GM23338 (cell line): ENCODE measurements at regions not wholly inside any gene's neighbourhood (a gene's known extent, or its start where the extent isn't known, plus 50 kb on each side); places are given as distances from the start of the nearest gene placed in this dataset.

Source experiments
- ATAC-seq: fragments of 200-7000 bp; cut with Tn5 transposase; 3 replicates; pipeline ENCODE4 v1.9.1; 2020
- DNase-seq: peaks from one replicate; pipeline ENCODE4 v3.0.0-alpha.2; 2015; ENCODE audit warnings: low spot score
- H2AFZ ChIP-seq: fragments of 200-600 bp; sonication (generic); 2 replicates; pipeline ENCODE4 v1.8.0; 2016; ENCODE audit warnings: antibody characterized with exemption, mild to moderate bottlenecking, moderate library complexity
- H3F3A ChIP-seq: fragments of 200-600 bp; sonication (generic); replicated peaks from 2 replicates; pipeline ENCODE4 v1.8.0; 2017; ENCODE audit warnings: antibody characterized with exemption, mixed run types, low read depth
- H3K27ac ChIP-seq: fragments of 200-600 bp; sonication (generic); 2 replicates; pipeline ENCODE4 v1.6.1; 2016; ENCODE audit warnings: low read depth
- H3K27me3 ChIP-seq: fragments of 200-600 bp; sonication (generic); 2 replicates; pipeline ENCODE4 v1.8.0; 2016; ENCODE audit warnings: mild to moderate bottlenecking, mixed run types, moderate library complexity; ENCODE audit not compliant: insufficient read depth
- H3K36me3 ChIP-seq: fragments of 200-600 bp; sonication (generic); 2 replicates; pipeline ENCODE4 v1.8.0; 2016; ENCODE audit warnings: mild to moderate bottlenecking; ENCODE audit not compliant: insufficient read depth
- H3K4me1 ChIP-seq: fragments of 200-600 bp; sonication (generic); 2 replicates; pipeline ENCODE4 v1.8.0; 2016; ENCODE audit warnings: mild to moderate bottlenecking, moderate library complexity; ENCODE audit not compliant: insufficient read depth
- H3K4me2 ChIP-seq: fragments of 200-600 bp; sonication (generic); 2 replicates; pipeline ENCODE4 v1.7.1; 2017; ENCODE audit warnings: mixed run types
- H3K4me3 ChIP-seq: fragments of 200-600 bp; sonication (generic); 2 replicates; pipeline ENCODE4 v1.6.1; 2016; ENCODE audit warnings: mixed run types
- H3K79me2 ChIP-seq: fragments of 200-600 bp; sonication (generic); replicated peaks from 2 replicates; pipeline ENCODE4 v1.8.0; 2017; ENCODE audit warnings: mild to moderate bottlenecking; ENCODE audit not compliant: insufficient read depth
- H3K9me2 ChIP-seq: fragments of 200-600 bp; sonication (generic); 2 replicates; pipeline ENCODE4 v1.8.0; 2017; ENCODE audit not compliant: insufficient read depth
- H4K20me1 ChIP-seq: fragments of 200-600 bp; sonication (generic); replicated peaks from 2 replicates; pipeline ENCODE4 v1.8.0; 2017; ENCODE audit warnings: mild to moderate bottlenecking; ENCODE audit not compliant: insufficient read depth
- H3K27ac Mint-ChIP-seq: 2 replicates; pipeline ENCODE4 v1.8.0; 2020; ENCODE audit warnings: inconsistent platforms, mild to moderate bottlenecking, moderate library complexity, mixed read lengths
- H3K27me3 Mint-ChIP-seq: 3 replicates; pipeline ENCODE4 v1.8.0; 2022; ENCODE audit warnings: low read depth, mild to moderate bottlenecking, moderate library complexity, mixed read lengths, inconsistent platforms; ENCODE audit not compliant: insufficient read depth, poor library complexity
- H3K36me3 Mint-ChIP-seq: 3 replicates; pipeline ENCODE4 v1.8.0; 2021; ENCODE audit warnings: low read depth, mild to moderate bottlenecking, inconsistent platforms, moderate library complexity, mixed read lengths
- H3K4me1 Mint-ChIP-seq: 3 replicates; pipeline ENCODE4 v1.8.0; 2020; ENCODE audit warnings: mild to moderate bottlenecking, inconsistent platforms, mixed read lengths
- H3K4me3 Mint-ChIP-seq: 3 replicates; pipeline ENCODE4 v1.8.0; 2021; ENCODE audit warnings: moderate library complexity, mild to moderate bottlenecking, inconsistent platforms, mixed read lengths
- H3K9me3 Mint-ChIP-seq: 3 replicates; pipeline ENCODE4 v1.8.0; 2020; ENCODE audit warnings: moderate library complexity, mild to moderate bottlenecking, inconsistent platforms, mixed read lengths
- CREB1 ChIP-seq: fragments of 250-450 bp; sonication (Bioruptor Pico); IDR thresholded peaks from 2 replicates; pipeline ENCODE4 v1.5.0; 2020; ENCODE audit warnings: low read depth, mild to moderate bottlenecking, moderate library complexity
- ETS1 ChIP-seq: IDR thresholded peaks from 2 replicates; pipeline ENCODE4 v1.6.1; 2016; ENCODE audit warnings: antibody characterized with exemption
- EZH2 ChIP-seq: fragments of 200-600 bp; sonication (generic); IDR thresholded peaks from one replicate; pipeline ENCODE4 v1.8.0; 2017; ENCODE audit warnings: antibody characterized with exemption, mild to moderate bottlenecking, low read depth; ENCODE audit not compliant: unreplicated experiment
- EZH2phosphoT487 ChIP-seq: fragments of 200-600 bp; sonication (generic); IDR thresholded peaks from one replicate; pipeline ENCODE4 v1.8.1; 2018; ENCODE audit warnings: antibody characterized with exemption; ENCODE audit not compliant: unreplicated experiment
- JUNB ChIP-seq: IDR thresholded peaks from one replicate; pipeline ENCODE4 v1.6.1; 2016; ENCODE audit warnings: antibody characterized with exemption; ENCODE audit not compliant: unreplicated experiment
- NANOG ChIP-seq: IDR thresholded peaks from 2 replicates; pipeline ENCODE4 v1.6.1; 2016; ENCODE audit warnings: antibody characterized with exemption, borderline replicate concordance
- POLR2AphosphoS5 ChIP-seq: IDR thresholded peaks from 2 replicates; pipeline ENCODE4 v1.6.1; 2016; ENCODE audit warnings: antibody characterized with exemption, low read depth
- STAT1 ChIP-seq: IDR thresholded peaks from one replicate; pipeline ENCODE4 v1.6.1; 2016; ENCODE audit warnings: antibody characterized with exemption; ENCODE audit not compliant: unreplicated experiment
- ZNF114 ChIP-seq: fragments of 250-450 bp; sonication (Bioruptor Pico); IDR thresholded peaks from 2 replicates; pipeline ENCODE4 v1.5.0; 2020; ENCODE audit warnings: mild to moderate bottlenecking, moderate library complexity
- ZNF331 ChIP-seq: fragments of 250-450 bp; sonication (Bioruptor Pico); IDR thresholded peaks from 2 replicates; pipeline ENCODE4 v1.5.0; 2020; ENCODE audit warnings: low read depth, mild to moderate bottlenecking, moderate library complexity
- TF ChIP-seq, protein P1 (sequence below): IDR thresholded peaks from one replicate; pipeline ENCODE4 v1.6.1; 2018; ENCODE audit warnings: antibody characterized with exemption; ENCODE audit not compliant: unreplicated experiment
- TF ChIP-seq, protein P2 (sequence below), 2 experiments: fragments of 200-600 bp in 1 of 2; sonication (generic) in 1 of 2; conservative IDR thresholded peaks; 2 replicates each; pipeline versions ENCODE4 v1.5.1 to v1.6.1; 2016 to 2017; ENCODE audit warnings: antibody characterized with exemption in 2 of 2, low read depth in 2 of 2, mild to moderate bottlenecking in 2 of 2, moderate library complexity in 1 of 2
- TF ChIP-seq, protein P3 (sequence below): fragments of 250-450 bp; sonication (Bioruptor Pico); IDR thresholded peaks from 2 replicates; pipeline ENCODE4 v1.5.0; 2020; ENCODE audit warnings: mild to moderate bottlenecking, moderate library complexity

DNA sequence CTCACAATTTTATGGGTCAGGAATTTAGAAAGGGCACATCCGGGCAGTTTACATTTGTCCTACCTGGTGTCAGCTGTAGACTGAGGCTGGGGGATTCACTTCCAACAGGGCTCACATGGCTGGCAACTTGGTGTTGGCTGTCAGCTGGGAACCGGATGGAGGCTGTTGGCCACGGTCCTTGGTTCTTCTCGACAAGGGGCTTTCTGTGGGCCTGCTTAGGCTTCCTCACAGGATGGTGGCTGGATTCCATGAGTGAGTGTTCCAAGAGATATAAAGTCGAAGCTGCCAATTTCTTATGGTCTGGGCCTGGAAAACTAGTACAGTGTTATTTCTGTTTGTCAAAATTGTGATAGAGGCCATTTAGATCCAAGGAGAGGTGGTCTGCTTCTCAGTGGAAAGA, 127.9 kb downstream of the PTCSC3 start:
- H3K36me3 ChIP-seq = no peaks in the 10 kb centered on the region
- H3K79me2 ChIP-seq = no peaks in the 10 kb centered on the region
- TF ChIP-seq CREB1 (CRISPR knock-in tag) (no peak), NANOG (no peak), JUNB (no peak), ZNF114 (CRISPR knock-in tag) (no peak), ZNF331 (CRISPR knock-in tag) (no peak), EZH2phosphoT487 (no peak), EZH2 (no peak), STAT1 (no peak), POLR2AphosphoS5 (no peak), ETS1 (no peak)
- TF ChIP-seq, protein P1, sequence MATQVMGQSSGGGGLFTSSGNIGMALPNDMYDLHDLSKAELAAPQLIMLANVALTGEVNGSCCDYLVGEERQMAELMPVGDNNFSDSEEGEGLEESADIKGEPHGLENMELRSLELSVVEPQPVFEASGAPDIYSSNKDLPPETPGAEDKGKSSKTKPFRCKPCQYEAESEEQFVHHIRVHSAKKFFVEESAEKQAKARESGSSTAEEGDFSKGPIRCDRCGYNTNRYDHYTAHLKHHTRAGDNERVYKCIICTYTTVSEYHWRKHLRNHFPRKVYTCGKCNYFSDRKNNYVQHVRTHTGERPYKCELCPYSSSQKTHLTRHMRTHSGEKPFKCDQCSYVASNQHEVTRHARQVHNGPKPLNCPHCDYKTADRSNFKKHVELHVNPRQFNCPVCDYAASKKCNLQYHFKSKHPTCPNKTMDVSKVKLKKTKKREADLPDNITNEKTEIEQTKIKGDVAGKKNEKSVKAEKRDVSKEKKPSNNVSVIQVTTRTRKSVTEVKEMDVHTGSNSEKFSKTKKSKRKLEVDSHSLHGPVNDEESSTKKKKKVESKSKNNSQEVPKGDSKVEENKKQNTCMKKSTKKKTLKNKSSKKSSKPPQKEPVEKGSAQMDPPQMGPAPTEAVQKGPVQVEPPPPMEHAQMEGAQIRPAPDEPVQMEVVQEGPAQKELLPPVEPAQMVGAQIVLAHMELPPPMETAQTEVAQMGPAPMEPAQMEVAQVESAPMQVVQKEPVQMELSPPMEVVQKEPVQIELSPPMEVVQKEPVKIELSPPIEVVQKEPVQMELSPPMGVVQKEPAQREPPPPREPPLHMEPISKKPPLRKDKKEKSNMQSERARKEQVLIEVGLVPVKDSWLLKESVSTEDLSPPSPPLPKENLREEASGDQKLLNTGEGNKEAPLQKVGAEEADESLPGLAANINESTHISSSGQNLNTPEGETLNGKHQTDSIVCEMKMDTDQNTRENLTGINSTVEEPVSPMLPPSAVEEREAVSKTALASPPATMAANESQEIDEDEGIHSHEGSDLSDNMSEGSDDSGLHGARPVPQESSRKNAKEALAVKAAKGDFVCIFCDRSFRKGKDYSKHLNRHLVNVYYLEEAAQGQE = no peak
- TF ChIP-seq, protein P2, sequence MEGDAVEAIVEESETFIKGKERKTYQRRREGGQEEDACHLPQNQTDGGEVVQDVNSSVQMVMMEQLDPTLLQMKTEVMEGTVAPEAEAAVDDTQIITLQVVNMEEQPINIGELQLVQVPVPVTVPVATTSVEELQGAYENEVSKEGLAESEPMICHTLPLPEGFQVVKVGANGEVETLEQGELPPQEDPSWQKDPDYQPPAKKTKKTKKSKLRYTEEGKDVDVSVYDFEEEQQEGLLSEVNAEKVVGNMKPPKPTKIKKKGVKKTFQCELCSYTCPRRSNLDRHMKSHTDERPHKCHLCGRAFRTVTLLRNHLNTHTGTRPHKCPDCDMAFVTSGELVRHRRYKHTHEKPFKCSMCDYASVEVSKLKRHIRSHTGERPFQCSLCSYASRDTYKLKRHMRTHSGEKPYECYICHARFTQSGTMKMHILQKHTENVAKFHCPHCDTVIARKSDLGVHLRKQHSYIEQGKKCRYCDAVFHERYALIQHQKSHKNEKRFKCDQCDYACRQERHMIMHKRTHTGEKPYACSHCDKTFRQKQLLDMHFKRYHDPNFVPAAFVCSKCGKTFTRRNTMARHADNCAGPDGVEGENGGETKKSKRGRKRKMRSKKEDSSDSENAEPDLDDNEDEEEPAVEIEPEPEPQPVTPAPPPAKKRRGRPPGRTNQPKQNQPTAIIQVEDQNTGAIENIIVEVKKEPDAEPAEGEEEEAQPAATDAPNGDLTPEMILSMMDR (conservative IDR thresholded peaks at IDR 0.05; ENCODE audit: low read depth in 2 of 2) = no peak
- TF ChIP-seq, protein P3, sequence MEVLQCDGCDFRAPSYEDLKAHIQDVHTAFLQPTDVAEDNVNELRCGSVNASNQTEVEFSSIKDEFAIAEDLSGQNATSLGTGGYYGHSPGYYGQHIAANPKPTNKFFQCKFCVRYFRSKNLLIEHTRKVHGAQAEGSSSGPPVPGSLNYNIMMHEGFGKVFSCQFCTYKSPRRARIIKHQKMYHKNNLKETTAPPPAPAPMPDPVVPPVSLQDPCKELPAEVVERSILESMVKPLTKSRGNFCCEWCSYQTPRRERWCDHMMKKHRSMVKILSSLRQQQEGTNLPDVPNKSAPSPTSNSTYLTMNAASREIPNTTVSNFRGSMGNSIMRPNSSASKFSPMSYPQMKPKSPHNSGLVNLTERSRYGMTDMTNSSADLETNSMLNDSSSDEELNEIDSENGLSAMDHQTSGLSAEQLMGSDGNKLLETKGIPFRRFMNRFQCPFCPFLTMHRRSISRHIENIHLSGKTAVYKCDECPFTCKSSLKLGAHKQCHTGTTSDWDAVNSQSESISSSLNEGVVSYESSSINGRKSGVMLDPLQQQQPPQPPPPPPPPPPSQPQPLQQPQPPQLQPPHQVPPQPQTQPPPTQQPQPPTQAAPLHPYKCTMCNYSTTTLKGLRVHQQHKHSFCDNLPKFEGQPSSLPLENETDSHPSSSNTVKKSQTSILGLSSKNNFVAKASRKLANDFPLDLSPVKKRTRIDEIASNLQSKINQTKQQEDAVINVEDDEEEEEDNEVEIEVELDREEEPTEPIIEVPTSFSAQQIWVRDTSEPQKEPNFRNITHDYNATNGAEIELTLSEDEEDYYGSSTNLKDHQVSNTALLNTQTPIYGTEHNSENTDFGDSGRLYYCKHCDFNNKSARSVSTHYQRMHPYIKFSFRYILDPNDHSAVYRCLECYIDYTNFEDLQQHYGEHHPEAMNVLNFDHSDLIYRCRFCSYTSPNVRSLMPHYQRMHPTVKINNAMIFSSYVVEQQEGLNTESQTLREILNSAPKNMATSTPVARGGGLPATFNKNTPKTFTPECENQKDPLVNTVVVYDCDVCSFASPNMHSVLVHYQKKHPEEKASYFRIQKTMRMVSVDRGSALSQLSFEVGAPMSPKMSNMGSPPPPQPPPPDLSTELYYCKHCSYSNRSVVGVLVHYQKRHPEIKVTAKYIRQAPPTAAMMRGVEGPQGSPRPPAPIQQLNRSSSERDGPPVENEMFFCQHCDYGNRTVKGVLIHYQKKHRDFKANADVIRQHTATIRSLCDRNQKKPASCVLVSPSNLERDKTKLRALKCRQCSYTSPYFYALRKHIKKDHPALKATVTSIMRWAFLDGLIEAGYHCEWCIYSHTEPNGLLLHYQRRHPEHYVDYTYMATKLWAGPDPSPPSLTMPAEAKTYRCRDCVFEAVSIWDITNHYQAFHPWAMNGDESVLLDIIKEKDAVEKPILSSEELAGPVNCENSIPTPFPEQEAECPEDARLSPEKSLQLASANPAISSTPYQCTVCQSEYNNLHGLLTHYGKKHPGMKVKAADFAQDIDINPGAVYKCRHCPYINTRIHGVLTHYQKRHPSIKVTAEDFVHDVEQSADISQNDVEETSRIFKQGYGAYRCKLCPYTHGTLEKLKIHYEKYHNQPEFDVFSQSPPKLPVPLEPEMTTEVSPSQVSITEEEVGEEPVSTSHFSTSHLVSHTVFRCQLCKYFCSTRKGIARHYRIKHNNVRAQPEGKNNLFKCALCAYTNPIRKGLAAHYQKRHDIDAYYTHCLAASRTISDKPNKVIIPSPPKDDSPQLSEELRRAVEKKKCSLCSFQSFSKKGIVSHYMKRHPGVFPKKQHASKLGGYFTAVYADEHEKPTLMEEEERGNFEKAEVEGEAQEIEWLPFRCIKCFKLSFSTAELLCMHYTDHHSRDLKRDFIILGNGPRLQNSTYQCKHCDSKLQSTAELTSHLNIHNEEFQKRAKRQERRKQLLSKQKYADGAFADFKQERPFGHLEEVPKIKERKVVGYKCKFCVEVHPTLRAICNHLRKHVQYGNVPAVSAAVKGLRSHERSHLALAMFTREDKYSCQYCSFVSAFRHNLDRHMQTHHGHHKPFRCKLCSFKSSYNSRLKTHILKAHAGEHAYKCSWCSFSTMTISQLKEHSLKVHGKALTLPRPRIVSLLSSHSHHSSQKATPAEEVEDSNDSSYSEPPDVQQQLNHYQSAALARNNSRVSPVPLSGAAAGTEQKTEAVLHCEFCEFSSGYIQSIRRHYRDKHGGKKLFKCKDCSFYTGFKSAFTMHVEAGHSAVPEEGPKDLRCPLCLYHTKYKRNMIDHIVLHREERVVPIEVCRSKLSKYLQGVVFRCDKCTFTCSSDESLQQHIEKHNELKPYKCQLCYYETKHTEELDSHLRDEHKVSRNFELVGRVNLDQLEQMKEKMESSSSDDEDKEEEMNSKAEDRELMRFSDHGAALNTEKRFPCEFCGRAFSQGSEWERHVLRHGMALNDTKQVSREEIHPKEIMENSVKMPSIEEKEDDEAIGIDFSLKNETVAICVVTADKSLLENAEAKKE (CRISPR knock-in tag) = no peak
- H3K27ac ChIP-seq = no peak overlapping the region
- H3K27ac Mint-ChIP-seq = no peak overlapping the region
- no peak overlapping the region for H3K4me2 ChIP-seq
- H4K20me1 ChIP-seq = no peaks in the 10 kb centered on the region
- H3K36me3 Mint-ChIP-seq = no peaks in the 10 kb centered on the region
- ATAC-seq (no peak), DNase-seq (no peak)
- H3K27me3 ChIP-seq = no peaks in the 10 kb centered on the region
- H2AFZ ChIP-seq = no peak overlapping the region
- H3K4me3 ChIP-seq = no peak overlapping the region
- H3K4me1 ChIP-seq = peaks cover 15% of the 10 kb centered on the region
- H3K9me2 ChIP-seq = peaks cover 3% of the 10 kb centered on the region; the same call in 1 of the 2 replicates
- H3K4me3 Mint-ChIP-seq = no peak overlapping the region
- H3K4me1 Mint-ChIP-seq = peaks cover 24% of the 10 kb centered on the region
- no peaks in the 10 kb centered on the region for H3F3A ChIP-seq
- no peaks in the 10 kb centered on the region; the same call in 2 of the 3 replicates for H3K9me3 Mint-ChIP-seq
- H3K27me3 Mint-ChIP-seq = peaks cover 2% of the 10 kb centered on the region
